NCI-H146 (cell line): ENCODE measurements at regions not wholly inside any gene's neighbourhood (a gene's known extent, or its start where the extent isn't known, plus 50 kb on each side); places are given as distances from the start of the nearest gene placed in this dataset.

Experiments used
- DNase-seq: peaks from one replicate; lab custom pipeline; 2025; lab: John Stamatoyannopoulos, UW

DNA sequence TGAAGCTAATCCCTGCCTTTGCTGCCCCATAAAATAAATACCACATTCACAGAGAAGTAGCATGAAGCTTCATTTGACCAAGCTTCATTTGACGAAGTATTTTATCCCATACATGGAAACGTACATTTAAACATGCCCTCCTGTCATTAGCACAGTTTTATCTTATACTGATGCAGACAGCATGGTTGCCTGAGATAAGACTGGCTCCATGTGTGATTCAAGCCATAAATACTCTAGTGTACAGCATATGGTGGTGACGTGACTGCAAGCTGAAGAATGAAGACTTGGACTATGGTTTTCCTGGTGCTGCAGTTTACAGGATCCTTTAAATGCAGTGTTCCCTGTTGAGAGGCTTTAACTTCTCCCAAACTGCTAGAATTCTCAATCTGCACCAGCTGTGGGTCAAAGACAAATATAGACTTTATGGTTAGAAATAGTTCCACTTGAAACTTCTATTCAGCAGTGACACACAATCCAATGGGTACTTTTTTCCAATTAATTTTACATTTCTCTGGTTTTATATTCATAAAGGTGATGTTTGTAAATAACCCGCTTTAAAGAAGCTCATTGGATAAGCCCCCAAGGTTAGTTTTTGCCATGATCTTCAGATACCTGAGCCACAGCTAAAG is 64.9 kb downstream of the CYB561 start:
- no peak for DNase-seq

DNA sequence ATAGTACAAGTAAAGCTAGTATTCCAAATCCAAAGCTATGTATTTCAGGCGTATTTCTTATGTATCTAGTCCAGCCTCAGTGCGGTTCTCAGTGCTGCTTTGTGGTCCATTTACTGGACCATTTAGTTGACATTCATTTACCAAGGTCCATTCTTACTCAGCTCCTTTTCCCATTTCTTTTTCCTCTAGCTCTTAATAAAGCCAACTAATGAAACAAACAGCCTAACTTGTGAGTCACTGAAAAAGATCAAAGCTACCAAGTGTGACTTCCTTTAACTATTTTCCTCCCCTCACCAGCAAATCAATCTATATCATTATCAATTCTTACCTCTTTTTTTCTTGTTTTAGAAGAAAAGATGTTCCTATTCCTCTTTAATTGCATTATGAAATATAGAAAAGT is 64.0 kb downstream of the CYB561 start:
- no peak for DNase-seq
